HPDE6-E6E7 (cell line): ENCODE measurements at regions not wholly inside any gene's neighbourhood (a gene's known extent, or its start where the extent isn't known, plus 50 kb on each side); places are given as distances from the start of the nearest gene placed in this dataset.
"Not testable (repeated sequence)": the region's sequence is repeated elsewhere in the genome, so short reads cannot be mapped to it uniquely, and the experiment has no call there.

Source experiments
- DNase-seq: peaks from one replicate; pipeline ENCODE4 v3.0.0; 2011; ENCODE audit warnings: missing footprints; ENCODE audit errors: extremely low spot score

GRCh38 chr15:20010759-20011158 lies 530.8 kb downstream of the GOLGA6L6 start:
- DNase-seq, result not testable (repeated sequence)

DNA sequence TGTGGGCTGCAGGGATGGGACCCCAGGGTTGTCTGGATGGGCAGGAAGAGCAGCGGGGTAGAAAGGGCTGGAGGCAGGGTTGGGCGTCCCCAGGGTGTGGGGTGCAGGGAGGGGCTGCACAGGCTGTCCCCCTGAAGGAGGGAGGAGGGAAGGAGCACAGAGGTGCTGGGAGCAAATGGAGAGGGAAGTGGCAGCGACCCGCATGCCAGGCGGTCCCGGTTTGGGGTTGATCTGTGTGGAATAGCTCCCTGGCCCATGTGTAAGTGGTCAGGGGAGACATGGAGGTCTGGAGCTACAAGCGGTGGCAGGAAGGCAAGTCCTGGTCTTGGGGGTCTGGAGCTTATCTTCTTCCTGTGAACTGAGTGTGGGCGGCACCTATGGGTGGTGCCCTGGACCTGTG lies 532.0 kb downstream of the GOLGA6L6 start:
- not testable (repeated sequence) for DNase-seq

GRCh38 chr15:20007338-20007737 lies 534.3 kb downstream of the GOLGA6L6 start:
- not testable (repeated sequence) for DNase-seq

- DNase-seq, result not testable (repeated sequence)
Observed at GRCh38 chr15:20003471-20003870, 538.1 kb downstream of the GOLGA6L6 start.

GRCh38 chr15:20002560-20002959 lies 539.0 kb downstream of the GOLGA6L6 start:
- DNase-seq, result not testable (repeated sequence)

GRCh38 chr15:19996574-19997194 lies 544.9 kb downstream of the GOLGA6L6 start:
- not testable (repeated sequence) for DNase-seq

DNA sequence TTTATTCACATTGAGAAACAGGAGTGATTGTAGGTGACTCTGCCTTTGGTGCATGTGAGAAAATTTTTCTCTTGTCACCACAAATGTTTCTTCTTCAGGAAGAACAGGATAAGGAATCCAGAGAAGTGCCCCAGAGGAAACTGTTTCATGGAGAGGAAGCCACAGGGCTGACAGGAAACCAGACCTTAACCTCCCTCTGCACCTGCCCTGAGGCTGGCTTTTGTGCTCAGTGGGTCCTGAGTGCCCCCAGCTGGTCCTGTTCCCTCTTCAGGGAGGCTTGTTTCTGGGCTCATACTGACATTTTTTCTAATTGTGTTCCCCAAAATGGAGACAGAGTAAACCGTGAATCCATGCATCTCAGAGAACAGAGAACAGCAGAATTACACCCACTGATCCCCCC lies 546.3 kb downstream of the GOLGA6L6 start:
- not testable (repeated sequence) for DNase-seq

DNA sequence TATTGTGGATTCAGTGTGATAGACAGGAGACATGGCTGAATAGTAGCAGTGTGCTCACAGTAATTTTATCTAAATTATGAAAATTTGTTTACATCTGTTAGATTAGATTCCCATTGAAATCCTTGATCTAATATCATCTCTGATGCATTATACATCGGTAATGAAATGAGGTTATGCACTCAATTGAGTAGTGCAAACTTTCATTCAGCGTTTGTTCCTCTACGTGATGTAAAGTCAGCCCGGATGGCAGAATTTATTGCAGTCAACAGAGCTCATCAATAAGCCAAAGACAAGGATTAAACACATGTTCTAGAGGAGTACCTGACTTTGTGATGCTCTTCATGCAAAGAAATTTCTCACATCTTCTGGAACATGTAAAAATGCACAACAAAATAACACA lies 549.2 kb downstream of the GOLGA6L6 start:
- DNase-seq, result no peak

- no peak for DNase-seq
Observed at GRCh38 chr15:19988094-19988660, 553.4 kb downstream of the GOLGA6L6 start.

- no peak for DNase-seq
Observed at GRCh38 chr15:19987389-19988048, 554.1 kb downstream of the GOLGA6L6 start.

GRCh38 chr15:19984101-19984500 lies 557.5 kb downstream of the GOLGA6L6 start:
- no peak for DNase-seq

DNA sequence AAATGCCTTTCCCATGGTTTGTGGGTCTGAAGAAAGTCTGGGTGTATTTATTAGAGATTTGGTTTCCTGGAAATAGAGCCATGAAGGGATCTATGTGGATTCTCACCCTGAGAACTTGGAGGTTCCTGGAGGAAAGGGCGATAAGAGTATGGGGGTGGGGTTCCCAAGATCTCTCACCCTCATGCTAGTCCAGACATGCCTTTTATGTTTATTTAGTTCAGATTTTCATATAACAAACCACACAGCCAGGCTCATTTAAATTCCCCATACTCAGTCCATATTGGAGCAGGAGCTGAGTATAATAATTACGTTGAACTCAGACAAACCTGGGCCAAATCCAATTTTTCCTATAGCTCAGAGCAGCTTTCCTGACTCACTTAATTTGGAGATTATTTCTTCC lies 566.6 kb downstream of the GOLGA6L6 start:
- DNase-seq, result no peak

DNA sequence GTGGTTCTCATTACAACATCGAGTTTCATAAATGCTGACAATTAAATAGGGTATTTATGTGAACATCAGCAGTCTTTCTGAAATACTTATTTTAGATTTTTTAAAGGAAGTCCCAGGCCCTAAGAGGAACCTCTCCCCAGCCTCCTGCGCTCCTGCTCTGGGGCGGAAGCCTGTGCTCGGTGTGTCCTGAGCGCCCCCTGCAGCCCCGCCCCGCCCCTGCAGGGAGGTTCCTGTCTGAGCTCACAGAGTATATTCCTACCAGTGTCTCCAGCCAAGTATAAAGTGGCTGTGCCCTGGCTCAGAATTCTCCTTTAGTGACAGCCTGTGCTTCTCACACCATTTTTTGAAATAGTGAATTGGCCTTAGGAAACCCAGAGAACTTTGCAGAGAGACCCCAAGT lies 567.9 kb downstream of the GOLGA6L6 start:
- DNase-seq, result no peak

DNA sequence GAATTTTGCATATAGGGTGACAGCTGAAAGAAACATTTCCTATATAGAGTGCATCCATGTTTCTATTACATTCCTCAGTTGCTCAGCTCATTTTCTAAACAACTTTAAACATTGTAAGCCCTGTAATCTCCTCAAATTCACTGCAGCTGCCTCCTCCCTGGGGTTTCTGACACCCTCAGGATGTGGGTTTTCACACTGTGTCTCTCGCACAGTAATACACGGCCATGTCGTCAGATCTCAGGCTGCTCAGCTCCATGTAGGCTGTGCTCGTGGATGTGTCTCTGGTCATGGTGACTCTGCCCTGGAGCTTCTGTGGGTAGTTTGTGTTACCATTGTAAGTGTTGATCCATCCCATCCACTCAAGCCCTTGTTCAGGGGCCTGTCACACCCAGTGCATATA lies 569.0 kb downstream of the GOLGA6L6 start:
- not testable (repeated sequence) for DNase-seq

DNA sequence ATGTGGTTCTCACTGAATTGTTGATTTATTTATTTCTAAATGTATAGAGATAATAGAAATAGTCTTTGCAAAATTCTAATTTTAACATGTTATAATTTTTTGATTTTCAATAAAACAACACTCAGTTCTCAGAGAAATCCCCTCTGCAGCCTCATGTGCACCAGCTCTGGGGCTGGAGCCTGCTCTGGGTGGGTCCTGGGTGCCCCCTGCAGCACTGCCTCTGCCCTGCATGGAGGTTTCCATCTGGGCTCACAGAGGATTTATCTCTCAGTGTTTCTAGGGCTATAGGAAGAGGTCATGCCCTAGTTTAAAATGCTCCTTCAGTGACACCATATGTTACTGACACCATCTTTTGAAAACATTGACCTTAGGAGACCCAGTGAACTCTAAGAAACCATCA lies 576.0 kb downstream of the GOLGA6L6 start:
- DNase-seq, result not testable (repeated sequence)

GRCh38 chr15:19964480-19964879 lies 577.1 kb downstream of the GOLGA6L6 start:
- DNase-seq, result not testable (repeated sequence)

GRCh38 chr15:19956124-19956796 lies 585.3 kb downstream of the GOLGA6L6 start:
- DNase-seq, result no peak

DNA sequence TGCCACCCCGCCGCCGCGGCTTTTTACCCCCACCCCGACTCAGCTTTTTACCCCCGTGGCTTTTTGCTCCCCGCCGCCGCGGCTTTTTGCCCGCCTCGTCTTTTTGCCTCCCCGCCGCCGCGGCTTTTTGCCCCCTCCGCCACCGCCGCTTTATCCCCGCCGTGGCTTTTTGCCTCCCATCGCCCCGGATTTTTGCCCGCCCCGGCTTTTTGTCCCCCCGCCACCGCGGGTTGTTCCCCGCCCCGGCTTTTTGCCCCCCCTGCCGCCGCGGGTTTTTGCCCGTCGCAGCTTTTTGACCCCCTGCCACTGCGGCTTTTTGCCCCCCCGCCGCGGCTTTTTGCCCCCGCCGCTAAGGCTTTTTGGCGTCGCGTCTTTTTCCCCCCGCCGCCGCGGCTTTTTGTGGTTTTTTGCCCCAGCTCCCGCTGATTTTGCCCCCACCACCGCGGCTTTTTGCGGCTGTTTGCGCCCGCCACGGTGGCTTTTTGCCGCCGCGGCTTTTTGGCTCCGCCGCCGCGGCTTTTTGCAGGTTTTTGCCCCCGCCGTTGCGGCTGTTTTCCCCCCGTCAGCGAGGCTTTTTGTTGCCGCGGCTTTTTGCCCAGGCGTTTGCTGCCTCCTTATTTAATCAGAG lies 597.2 kb downstream of the GOLGA6L6 start:
- DNase-seq, result no peak

DNA sequence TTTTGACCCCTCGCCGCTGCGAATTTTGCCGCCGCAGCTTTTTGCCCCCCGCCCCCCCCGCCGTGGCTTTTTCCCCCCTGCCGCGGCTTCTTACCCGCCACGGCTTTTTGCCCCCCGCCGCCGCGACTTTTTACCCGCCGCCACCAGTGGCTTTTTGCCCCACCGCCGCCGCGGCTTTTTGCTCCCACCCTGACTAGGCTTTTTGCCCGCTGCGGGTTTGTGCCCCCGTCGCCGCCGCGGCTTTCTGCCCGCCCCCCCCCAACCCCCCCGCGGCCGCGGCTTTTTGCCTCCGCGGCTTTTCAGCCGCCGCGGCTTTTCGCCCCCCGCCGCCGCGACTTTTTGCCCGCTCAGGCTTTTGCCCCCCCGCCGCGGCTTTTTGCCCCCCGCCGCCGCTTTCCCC lies 598.1 kb downstream of the GOLGA6L6 start:
- no peak for DNase-seq

DNA sequence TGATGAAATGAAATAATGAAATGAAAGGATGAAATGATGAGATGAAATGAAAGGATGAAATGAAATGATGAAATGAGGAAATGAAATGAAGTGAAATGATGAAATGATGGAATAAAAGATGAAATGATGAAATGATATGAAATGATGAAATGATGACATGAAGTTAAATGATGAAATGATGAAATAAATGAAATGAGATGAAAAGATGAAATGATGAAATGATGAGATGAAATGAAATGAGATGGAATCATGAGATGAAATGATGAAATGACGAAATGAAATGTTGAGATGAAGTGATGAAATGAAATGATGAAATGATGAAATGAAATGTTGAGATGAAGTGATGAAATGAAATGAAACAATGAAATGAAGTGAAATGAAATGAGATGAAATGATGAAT lies 638.3 kb downstream of the GOLGA6L6 start:
- DNase-seq, result not testable (repeated sequence)

GRCh38 chr15:19902388-19902787 lies 639.2 kb downstream of the GOLGA6L6 start:
- DNase-seq, result not testable (repeated sequence)

- not testable (repeated sequence) for DNase-seq
Observed at GRCh38 chr15:19901414-19901813, 640.2 kb downstream of the GOLGA6L6 start.
